ENCODE measurements at regions not wholly inside any gene's neighbourhood (a gene's known extent, or its start where the extent isn't known, plus 50 kb on each side); places are given as distances from the start of the nearest gene placed in this dataset.
A peak's percentile ranks its signal among the peaks of the same experiment; 100 is the strongest.

DNA sequence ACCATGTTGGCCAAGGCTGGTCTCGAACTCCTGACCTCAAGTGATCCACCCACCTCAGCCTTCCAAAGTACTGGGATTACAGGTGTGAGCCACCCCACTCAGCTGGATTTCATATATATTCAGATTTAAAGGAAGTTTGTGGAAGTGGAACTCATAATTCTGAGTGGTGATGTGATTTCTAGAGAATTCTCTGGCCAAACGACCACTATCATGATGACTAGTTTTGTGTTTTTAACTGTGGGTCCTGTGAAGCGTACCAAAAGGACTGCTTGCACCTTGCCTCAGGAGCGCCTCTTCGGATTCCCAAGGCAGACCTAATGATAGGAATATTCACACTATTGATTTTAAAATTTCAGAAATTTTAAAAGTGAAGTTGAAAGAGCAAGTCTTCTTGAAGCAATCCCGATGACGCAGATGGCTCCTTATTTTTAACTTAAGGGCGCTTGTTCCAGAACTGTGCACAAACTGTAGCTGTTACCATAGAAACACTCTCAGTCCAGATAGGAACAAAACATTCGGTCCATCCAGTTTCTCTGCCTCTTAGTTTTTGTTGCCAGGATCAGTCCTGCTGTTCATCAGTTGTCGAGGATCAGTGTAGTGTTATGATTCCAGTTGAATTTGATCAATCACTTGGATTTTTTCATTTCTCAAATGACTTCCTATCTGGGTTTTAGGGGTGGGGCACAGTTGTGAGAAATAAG is 51.7 kb upstream of the CLCN4 start:
- ATAC-seq (ENCODE audit: poor library complexity) (peak; percentile 78), DNase-seq (no peak)
- intact Hi-C loops (cut with DNase I): loop anchor here (5.0 kb wide), 1 partner anchor 88 kb away; no protein-coding TSS in a partner anchor

DNA sequence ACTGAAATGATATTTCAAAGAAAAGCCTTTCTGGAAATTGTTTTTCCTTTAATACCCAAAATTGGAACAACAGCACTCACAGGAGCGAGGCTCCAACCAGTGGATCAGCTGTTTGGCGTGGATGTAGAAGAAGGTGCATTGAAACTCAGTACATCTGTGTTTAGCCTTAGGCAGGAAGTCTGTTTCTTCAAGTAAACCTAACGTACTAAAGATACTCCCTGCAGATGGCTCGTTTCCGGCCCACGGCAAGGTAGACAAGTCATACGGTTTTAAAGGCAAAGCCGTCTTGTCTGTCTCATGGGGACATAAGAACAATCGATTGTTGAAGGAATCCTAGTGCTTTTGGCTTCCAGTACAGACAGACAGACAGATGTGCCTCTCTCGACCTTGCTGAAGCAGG is 50.0 kb upstream of the CLCN4 start:
- ATAC-seq (ENCODE audit: poor library complexity) (no peak), DNase-seq (no peak)
- intact Hi-C loops (cut with DNase I): loop anchor here (5.0 kb wide), 1 partner anchor 90 kb away; no protein-coding TSS in a partner anchor

All from Right ventricle myocardium superior (tissue), 1 donor.